IPS-18c (cell line): ENCODE measurements at regions not wholly inside any gene's neighbourhood (a gene's known extent, or its start where the extent isn't known, plus 50 kb on each side); places are given as distances from the start of the nearest gene placed in this dataset.

Experiments
- H3K4me3 ChIP-seq: 2 replicates; pipeline ENCODE4 v1.7.0; 2013; ENCODE audit warnings: low read depth, mild to moderate bottlenecking, low read length, moderate library complexity; ENCODE audit not compliant: insufficient read depth
- H3K9me3 ChIP-seq: one replicate; pipeline ENCODE4 v1.6.1; 2013; ENCODE audit warnings: mild to moderate bottlenecking, low read length, moderate library complexity; ENCODE audit not compliant: control insufficient read depth, insufficient read depth

DNA sequence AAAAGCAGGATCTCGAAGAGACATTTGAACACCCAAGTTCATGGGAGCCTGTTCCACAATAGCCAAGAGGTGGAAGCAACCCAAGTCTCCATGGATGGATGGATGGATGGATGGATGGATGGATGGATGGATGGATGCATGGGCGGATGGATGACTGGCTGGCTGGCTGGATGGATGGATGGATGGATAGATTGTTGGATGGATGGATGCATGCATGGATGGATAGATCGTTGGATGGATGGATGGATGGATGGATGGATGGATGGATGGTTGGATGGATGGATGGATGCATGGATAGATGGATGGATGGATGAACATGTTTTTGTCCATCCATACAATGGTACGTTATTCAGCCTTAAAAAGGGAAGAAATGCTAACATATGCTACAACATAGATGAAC lies 603.4 kb downstream of the BRD1 start:
- no peak overlapping the region for H3K4me3 ChIP-seq
- H3K9me3 ChIP-seq, result no peaks in the 10 kb centered on the region

DNA sequence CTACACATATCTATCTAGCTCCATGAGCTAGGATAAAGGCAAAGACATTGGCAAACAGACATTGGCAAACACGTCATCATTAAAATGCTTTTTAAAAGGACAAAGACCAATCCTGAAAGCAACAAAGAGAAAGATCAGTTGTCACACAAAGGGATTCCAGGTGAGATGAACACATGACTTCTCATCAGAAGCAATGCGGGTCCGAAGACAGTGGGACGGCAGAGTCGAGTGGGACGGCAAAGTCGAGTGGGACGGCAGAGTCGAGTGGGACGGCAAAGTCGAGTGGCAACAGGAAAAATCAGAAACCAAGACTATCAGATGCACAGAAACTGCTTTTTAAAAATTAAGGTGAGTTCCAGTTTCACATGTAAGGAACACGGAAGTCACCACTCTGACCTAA lies 609.5 kb downstream of the BRD1 start:
- H3K4me3 ChIP-seq, result no peak overlapping the region
- H3K9me3 ChIP-seq, result peaks cover 13% of the 10 kb centered on the region

DNA sequence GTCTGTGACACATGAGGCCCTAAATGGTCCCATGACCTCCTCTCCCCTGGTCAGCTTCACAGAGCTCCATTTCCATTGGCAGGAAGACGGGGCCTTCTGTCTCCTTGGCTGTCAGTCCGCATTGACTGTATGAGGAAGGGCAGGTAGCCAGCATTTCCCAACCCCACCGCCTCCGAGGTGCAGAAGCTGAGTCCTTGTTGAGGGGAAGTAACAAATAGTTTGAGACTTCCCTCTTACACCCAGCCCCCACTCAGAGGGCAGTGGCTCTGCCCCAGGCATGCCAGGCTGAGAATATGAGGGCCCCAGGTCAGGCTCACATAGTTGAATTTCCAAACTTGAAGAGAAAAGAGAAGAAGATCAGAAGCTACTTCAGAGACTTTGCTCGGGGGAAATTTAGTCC lies 611.1 kb downstream of the BRD1 start:
- Histone ChIP-seq H3K9me3 (peaks cover 13% of the 10 kb centered on the region), H3K4me3 (no peak overlapping the region)

DNA sequence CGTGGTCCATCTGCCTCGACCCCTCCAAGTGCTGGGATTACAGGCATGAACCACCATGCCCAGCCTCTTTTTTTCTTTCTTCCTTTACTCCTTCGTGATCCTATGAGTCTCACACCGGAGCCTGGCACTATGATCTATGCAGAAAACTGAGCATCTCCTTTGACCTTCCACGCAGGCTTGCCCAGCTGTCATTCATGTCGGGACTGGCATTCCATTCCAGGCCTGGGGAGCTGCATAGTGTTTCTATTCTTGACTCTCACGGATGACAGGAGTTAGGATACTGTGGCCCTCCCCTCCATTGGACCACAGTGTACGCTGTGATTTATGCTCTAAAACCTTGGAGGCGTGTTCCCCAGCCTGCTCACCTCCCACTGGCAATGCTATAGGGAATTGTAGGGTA lies 611.8 kb downstream of the BRD1 start:
- no peak overlapping the region for H3K4me3 ChIP-seq
- H3K9me3 ChIP-seq, result peaks cover 13% of the 10 kb centered on the region

DNA sequence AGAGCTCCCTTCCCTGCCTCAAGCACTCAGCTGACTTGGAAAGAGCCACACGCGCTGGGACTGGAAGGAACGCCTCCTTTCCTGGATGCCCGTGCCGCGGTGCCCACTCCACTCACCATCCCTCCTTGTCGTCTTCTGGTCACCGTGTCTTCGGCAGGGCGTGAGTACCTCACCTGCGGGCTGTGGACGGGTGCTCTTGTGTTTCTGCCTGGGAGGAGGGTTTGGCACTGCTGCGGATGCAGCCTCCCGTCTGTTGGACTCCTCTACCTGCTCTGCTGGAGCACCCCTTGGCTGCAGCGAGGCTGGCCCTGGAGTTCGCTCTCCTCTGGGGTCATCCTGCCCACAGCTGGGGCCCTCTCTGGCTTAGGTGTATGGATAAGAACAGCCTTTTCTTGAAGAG lies 612.7 kb downstream of the BRD1 start:
- Histone ChIP-seq H3K9me3 (peaks cover 13% of the 10 kb centered on the region), H3K4me3 (no peak overlapping the region)

DNA sequence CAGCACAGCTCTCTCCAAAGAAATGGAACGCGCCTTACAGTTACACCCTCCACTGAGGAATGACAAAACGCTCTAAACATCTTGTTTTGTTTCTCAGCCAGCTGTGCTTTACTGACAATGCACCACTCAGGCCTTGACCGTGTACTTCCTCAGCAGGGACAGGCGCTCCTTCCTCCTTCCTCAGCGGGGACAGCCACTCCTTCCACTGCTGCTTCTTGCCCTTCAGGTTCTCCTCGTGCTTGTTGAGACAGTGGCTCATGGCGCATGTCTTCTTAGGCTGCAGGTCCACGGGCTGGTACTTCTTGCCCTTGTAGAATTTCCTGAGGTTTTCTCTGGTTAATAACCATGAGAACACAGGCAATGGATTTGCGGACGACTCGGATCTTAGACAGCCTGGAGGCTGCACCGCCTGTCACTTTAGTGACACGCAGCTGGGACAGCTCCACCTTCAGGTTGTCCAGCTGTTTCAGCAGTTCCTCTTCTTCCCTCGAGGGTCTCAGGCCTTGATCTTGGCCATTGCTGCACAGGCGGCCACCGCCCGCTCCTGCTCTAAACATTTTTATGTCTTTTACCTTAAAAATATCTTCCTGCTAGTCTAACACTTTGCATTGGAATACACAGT lies 613.8 kb downstream of the BRD1 start:
- H3K9me3 ChIP-seq, result peaks cover 10% of the 10 kb centered on the region

DNA sequence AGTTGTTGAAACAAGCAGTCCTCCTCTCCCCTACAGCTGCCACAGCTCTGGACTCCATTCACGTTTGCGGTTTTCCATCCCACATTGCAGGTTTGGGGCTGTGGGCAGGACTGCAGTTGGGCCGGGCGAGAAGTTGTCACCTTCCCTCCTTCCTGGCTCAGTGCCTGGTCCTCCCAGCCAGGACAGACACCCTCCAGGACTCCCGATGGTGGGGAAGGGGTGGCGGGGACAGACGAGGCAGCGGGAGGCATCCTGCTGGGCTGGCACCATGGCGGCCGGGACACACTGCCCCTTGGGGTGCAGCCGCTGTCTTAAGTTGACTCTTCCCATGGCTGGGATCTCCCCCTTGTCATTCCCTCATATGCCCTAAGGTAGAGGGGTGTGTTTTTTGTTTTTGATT lies 615.2 kb downstream of the BRD1 start:
- Histone ChIP-seq H3K4me3 (no peak overlapping the region), H3K9me3 (peaks cover 6% of the 10 kb centered on the region)

More for the DNA sequence above, 613.8 kb downstream of the BRD1 start:
- H3K4me3 ChIP-seq, result no peak overlapping the region

DNA sequence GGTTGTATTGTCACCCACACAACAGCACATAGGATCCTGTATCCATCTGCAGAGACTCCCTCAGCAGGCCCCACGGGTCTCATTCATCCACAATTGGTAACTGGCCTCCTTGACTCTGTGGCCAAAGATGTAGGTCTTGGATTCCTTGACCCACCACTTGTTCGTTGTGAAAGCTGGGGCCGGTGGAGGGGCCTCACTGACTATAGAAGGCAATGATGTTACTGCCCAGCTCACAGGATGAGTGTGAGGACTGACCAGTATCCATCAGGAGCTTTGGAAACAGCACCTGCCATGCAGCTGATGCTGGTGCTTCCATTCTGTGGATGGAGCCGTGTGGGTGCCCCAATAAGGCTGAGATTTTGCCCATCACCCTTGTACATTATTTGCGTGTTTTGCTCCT lies 615.7 kb downstream of the BRD1 start:
- Histone ChIP-seq H3K9me3 (peaks cover 3% of the 10 kb centered on the region), H3K4me3 (no peak overlapping the region)

DNA sequence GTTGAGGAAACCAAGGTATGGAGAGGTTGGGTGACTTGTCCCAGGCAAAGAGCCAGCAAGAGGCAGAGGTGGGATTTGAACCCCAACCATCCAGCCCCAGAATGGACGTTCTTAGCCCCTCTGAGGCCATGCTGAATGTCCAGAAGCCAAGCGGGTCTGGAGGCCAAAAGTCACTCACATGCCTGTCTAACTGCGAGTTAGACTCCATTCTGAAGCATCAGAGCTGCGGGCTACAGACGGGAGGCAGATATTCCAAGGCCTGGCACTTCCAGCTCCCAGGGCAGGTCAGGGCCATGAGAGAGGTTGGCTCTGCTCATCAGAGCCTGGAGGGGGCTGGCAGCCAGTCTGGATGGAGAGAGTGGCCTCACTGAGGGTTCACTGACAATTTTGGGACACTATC lies 616.5 kb downstream of the BRD1 start:
- no peak overlapping the region for H3K4me3 ChIP-seq
- no peaks in the 10 kb centered on the region for H3K9me3 ChIP-seq

DNA sequence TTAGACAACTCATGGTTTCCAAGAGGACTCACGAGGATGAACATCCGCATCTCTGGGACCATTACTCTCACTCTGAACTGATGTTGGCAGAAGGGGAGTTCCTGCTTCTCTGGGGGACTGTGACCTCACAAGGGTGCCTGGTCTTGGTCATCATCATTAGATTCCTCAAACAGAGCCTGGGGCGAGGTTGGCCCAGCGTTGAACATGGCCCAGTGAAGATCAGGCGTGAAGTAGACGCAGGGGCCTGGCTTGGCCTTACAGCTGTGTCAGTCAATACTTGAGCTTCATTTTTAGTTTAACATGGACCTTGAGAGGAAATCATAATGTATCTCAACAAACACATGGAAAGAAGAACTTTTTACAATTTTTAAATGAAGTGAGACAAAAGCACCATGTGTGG lies 617.1 kb downstream of the BRD1 start:
- no peak overlapping the region for H3K4me3 ChIP-seq
- no peaks in the 10 kb centered on the region for H3K9me3 ChIP-seq

DNA sequence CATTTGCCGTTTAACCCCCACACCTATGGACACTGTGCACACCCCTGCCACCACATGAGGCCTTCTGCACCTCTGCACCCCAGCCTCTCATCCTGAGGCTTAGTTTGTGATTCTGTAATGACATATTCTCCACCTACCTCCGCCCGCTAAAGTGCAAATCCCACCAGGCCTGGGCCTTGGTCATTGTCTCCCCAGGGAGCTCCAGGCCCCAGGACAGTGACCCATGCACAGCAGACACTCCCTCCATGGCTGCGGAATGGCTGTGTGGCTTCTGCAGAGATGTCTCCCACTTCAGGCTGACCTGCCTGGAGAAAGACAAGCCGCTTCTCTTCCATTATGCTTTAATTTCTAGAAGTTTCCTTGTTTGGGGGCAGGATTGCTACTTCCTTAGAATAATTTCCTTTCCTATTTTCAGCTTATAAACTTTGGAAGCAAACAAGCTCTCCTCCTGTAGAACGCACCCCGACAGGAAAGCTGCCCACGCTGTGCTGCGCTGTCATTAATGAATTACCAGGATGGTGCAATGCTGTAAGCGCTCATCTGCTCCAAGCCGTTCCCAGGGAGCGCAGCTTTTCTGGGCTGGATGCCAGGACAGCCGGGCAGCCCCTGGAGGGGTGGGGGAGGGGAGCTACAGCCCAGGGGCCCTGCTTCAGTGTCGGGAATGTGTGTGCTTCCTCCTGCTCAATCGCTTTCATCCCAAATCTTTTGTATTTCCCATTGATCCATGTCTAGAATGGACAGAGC lies 618.0 kb downstream of the BRD1 start:
- Histone ChIP-seq H3K4me3 (no peak overlapping the region), H3K9me3 (no peaks in the 10 kb centered on the region)

DNA sequence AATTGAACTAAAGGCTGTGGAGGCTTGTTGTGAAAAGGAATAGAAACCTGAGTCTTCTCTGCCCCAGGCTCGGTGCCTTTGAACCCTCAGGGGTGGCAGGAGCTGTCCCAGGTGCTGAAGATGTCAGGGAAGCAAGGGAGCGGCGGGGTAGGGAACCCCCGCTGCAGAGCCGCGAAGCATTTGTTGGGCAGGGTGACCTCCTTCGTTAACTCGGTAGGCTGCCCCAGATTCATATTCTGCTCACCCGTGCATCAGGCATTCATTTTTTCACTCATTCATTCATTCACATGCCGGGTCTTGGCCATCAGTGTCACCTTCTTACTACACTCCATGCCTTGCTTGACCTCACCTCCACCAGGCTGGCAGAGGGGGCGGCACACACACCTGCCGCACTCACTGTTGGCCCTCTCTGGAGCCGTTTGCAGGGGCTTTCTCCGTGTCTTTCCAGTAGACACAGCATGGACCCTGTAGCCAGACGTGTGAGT lies 618.9 kb downstream of the BRD1 start:
- Histone ChIP-seq H3K9me3 (no peaks in the 10 kb centered on the region), H3K4me3 (no peak overlapping the region)

DNA sequence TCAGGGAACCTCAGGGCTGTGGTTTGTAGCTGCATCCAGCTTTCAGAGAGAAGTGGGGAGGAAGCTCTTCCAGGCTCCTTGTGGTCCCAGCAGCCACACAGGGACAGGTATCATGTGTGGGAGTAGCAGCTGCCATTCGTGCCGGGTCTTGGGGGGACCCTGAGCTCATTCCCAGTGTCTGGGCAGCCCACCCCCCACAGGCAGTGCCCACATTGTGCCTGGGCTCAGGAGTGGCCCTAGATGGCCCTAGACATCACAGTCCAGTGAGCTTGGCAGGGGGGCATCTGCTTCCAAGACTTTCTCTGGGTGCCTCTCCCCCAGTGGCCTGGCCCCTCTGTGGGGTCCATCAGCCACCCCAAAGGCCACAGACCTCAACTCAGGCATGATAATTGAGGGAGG lies 619.7 kb downstream of the BRD1 start:
- no peak overlapping the region for H3K4me3 ChIP-seq
- no peaks in the 10 kb centered on the region for H3K9me3 ChIP-seq

DNA sequence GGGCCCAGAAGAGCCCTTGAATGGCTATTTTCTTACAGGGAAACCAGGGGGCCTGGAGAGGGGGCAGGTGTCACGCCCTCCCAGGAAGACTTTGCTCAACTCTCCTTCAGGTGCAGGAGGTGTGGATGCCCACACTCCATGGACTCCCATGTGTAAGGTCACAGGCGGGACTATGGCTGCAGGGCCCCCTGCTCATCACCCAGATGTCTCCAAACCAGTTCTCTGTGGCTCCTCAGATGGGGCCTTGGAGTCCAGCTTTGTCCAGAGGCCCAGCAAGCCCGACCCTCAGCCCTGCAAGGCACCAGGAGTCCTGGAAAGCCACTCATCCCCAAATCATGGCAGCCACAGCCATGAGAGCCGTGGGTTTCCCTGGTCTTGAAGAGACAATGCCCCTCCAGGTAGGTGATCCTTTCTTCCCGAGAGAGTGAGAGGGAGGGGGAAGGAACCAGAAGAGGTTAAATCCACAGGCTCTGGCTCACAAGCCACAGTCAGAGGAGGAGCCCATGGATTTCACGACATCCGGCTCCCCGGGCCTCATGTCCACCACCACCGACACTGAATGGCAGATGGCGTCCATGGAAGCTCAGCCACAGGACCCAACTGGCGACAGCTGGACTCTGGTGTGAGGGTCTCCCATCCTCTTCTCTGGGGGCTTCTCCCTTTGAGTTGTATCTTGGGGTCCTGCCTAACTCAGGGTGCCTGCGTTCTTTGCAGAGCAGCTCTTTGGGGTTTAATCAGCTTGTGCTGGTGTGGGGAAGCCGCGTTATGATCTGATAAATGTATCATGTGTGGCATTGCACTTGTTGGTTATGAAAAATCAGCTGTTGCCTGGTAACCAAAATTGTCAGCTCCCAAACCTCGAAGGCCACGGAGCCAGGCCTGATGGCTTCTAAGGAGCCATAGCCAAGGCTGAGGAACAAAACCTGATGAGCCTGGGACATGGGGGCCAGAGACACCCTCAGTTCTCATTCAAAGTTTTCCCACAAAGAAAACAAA lies 620.4 kb downstream of the BRD1 start:
- Histone ChIP-seq H3K9me3 (no peaks in the 10 kb centered on the region), H3K4me3 (no peak overlapping the region)

DNA sequence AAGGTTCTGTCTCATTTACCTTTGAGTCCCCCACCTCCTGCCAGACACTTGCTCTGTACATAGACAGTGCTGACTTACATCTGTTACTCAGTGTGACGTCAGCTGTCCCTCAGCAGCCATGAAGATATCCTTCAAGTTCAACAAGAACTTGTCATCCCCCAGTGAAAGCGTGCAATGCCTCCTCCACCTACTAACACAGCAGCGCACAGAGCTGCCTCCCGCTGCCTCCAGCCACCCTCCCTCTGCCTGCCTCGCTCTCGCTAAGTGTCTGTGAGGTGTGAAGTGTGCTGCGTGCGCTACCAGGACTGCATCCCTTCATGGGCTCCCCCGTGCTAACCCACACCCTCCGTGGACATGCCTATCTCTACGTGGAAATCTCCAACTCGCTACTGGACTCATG lies 621.4 kb downstream of the BRD1 start:
- Histone ChIP-seq H3K9me3 (no peaks in the 10 kb centered on the region), H3K4me3 (no peak overlapping the region)

DNA sequence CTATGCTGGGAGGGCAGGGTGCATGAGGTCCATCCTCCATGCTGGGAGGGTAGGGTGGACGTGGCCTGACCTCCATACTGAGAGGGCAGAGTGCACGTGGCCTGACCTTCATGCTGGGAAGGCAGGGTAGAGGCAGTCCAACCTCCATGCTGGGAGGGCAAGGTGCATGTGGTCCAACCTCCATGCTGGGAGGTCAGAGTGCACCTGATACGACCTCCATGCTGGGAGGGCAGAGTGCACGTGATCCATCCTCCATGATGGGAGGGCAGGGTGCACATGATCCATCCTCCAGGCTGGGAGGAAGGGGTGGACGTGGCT lies 622.2 kb downstream of the BRD1 start:
- no peak overlapping the region for H3K4me3 ChIP-seq

DNA sequence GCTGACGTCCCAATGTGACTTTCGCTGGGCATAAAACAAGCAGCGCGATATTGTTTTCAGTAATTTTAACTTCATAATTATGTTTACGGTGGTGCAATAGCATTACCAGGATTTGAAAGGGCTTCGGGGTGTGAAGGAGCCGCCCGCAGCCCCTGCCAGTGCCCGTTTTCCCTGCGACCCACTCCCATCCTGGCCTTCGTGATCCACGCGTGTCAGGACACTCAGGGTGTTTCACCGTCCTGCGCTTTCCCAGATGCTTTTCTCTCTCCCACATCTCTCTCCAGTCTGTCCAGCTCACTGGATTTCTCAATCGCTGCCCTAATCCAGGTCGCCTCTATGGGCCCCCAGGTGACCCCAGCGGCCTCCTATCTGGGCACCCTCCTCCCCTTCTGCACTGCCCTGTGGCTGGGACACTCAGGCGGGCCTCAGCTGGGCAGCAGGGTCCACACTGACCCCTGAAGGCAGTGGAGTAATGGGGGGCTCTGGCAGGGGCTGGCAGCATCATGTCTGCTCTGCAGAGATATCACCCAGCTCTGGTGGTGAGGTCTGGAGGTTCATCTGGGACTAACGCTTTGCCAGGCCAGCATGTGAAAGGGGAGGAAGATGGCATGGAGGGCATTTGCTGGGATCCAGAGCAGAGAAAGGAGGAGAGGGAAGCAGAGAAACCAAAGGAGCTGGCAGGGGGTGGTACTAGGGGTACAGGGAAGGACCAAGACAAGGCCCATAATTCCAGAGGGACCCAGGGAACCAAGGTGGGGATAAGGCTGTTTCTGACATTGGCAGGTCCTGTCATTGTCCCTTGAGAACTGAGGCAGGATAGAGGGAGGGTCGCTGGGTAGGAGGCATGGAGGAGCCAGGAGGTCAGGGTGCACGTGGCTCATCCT lies 622.8 kb downstream of the BRD1 start:
- Histone ChIP-seq H3K4me3 (no peak overlapping the region), H3K9me3 (no peaks in the 10 kb centered on the region)

More for the DNA sequence above, 622.2 kb downstream of the BRD1 start:
- no peaks in the 10 kb centered on the region for H3K9me3 ChIP-seq
